IPS-18a (cell line): ENCODE measurements at regions not wholly inside any gene's neighbourhood (a gene's known extent, or its start where the extent isn't known, plus 50 kb on each side); places are given as distances from the start of the nearest gene placed in this dataset.

Source experiments
- H3K27ac ChIP-seq: one replicate; pipeline ENCODE4 v1.5.1; 2013; ENCODE audit warnings: low read length
- H3K27me3 ChIP-seq: one replicate; pipeline ENCODE4 v1.6.1; 2013; ENCODE audit warnings: mild to moderate bottlenecking, low read length; ENCODE audit not compliant: control insufficient read depth, insufficient read depth
- H3K36me3 ChIP-seq: one replicate; pipeline ENCODE4 v1.6.1; 2013; ENCODE audit warnings: low read depth, low read length; ENCODE audit not compliant: control insufficient read depth
- H3K4me1 ChIP-seq: one replicate; pipeline ENCODE4 v1.6.1; 2013; ENCODE audit warnings: low read depth, low read length; ENCODE audit not compliant: control insufficient read depth
- H3K4me3 ChIP-seq: one replicate; pipeline ENCODE4 v1.5.1; 2013; ENCODE audit warnings: low read length
- H3K9ac ChIP-seq: one replicate; pipeline ENCODE4 v1.6.1; 2013; ENCODE audit warnings: mild to moderate bottlenecking, low read length, moderate library complexity
- H3K9me3 ChIP-seq: one replicate; pipeline ENCODE4 v1.6.1; 2013; ENCODE audit warnings: low read depth, low read length; ENCODE audit not compliant: control insufficient read depth

GRCh38 chr4:182089326-182089725 lies 153.9 kb upstream of the TENM3 start:
- no peak overlapping the region for H3K27ac ChIP-seq
- no peak overlapping the region for H3K4me3 ChIP-seq
- H3K9me3 ChIP-seq, result no peaks in the 10 kb centered on the region
- H3K27me3 ChIP-seq, result no peaks in the 10 kb centered on the region
- H3K9ac ChIP-seq, result no peak overlapping the region
- peaks cover 28% of the 10 kb centered on the region for H3K4me1 ChIP-seq
- H3K36me3 ChIP-seq, result no peaks in the 10 kb centered on the region

GRCh38 chr4:182090186-182090585 lies 153.0 kb upstream of the TENM3 start:
- Histone ChIP-seq H3K27ac (no peak overlapping the region), H3K4me1 (peaks cover 20% of the 10 kb centered on the region), H3K9me3 (no peaks in the 10 kb centered on the region), H3K4me3 (no peak overlapping the region), H3K9ac (no peak overlapping the region), H3K27me3 (no peaks in the 10 kb centered on the region), H3K36me3 (no peaks in the 10 kb centered on the region)

DNA sequence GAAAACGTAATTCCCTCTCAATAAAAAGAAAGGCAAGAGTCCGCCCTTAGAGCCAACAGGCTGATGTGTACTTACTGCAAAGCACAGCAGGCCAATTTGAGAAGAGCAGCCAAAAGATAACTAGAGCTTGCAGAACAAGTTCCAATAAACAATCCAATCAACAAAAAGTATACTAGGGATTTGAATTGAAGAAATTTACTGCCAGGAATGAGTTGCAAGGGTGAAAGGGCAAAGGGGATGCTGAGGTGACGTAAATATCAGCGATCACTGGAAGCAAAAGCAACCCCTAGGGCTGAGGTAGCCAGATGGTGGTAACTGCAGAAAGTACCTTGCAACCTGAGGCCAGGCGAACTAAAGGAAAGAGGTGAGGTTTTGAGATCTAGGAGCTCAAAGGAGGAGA lies 152.1 kb upstream of the TENM3 start:
- no peak overlapping the region for H3K4me3 ChIP-seq
- H3K36me3 ChIP-seq, result no peaks in the 10 kb centered on the region
- peaks cover 10% of the 10 kb centered on the region for H3K4me1 ChIP-seq
- no peaks in the 10 kb centered on the region for H3K9me3 ChIP-seq
- H3K9ac ChIP-seq, result no peak overlapping the region
- no peaks in the 10 kb centered on the region for H3K27me3 ChIP-seq
- H3K27ac ChIP-seq, result no peak overlapping the region

GRCh38 chr4:182093431-182093831 lies 149.8 kb upstream of the TENM3 start:
- H3K9me3 ChIP-seq, result no peaks in the 10 kb centered on the region
- no peak overlapping the region for H3K4me3 ChIP-seq
- H3K27me3 ChIP-seq, result no peaks in the 10 kb centered on the region
- H3K9ac ChIP-seq, result no peak overlapping the region
- H3K36me3 ChIP-seq, result no peaks in the 10 kb centered on the region
- H3K4me1 ChIP-seq, result peaks cover 3% of the 10 kb centered on the region
- H3K27ac ChIP-seq, result no peak overlapping the region

DNA sequence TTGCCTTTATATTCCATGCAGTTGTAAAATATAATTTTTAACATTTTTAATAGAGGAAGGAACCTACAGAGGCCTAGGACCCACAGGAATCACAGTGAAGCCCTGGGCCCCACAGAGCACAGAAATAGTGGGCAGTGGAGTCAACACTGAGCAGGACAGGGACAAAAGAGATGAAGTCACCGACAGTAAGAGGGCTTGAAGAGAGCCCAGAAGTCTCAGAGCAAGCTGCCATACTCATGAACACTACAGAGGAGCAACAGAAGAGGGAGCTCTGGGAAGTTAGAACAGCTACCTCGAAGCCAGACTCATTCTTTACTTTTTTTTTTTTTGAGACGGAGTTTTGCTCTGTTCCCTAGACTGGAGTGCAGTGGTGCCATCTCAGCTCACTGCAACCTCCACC lies 149.3 kb upstream of the TENM3 start:
- Histone ChIP-seq H3K9ac (no peak overlapping the region), H3K27ac (no peak overlapping the region), H3K27me3 (no peaks in the 10 kb centered on the region), H3K4me1 (peaks cover 3% of the 10 kb centered on the region), H3K36me3 (no peaks in the 10 kb centered on the region), H3K4me3 (no peak overlapping the region), H3K9me3 (no peaks in the 10 kb centered on the region)

DNA sequence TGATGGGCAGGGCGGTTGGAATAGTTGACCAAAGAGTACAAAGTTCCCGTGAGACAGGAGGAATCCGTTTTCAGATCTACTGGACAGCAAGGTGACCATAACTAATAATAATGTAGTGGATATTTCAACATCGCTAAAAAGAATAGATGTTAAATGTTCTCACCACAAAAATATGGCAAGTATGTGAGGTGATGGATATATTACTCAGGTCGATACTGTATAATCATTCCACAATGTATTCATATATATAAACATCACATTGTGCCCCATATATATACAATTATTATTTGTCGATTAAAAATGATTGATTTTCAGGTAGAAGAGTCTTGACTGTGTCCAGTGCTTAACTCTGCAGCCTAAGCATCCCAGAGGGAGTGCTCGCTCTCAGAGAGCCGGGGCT lies 141.6 kb upstream of the TENM3 start:
- Histone ChIP-seq H3K27ac (no peak overlapping the region), H3K4me1 (peaks cover 4% of the 10 kb centered on the region)

GRCh38 chr4:182102576-182102975 lies 140.6 kb upstream of the TENM3 start:
- no peaks in the 10 kb centered on the region for H3K27me3 ChIP-seq
- no peak overlapping the region for H3K9ac ChIP-seq
- H3K4me3 ChIP-seq, result no peak overlapping the region
- H3K9me3 ChIP-seq, result no peaks in the 10 kb centered on the region
- no peak overlapping the region for H3K27ac ChIP-seq
- H3K36me3 ChIP-seq, result no peaks in the 10 kb centered on the region
- peaks cover 4% of the 10 kb centered on the region for H3K4me1 ChIP-seq

More for the DNA sequence above, 141.6 kb upstream of the TENM3 start:
- Histone ChIP-seq H3K27me3 (no peaks in the 10 kb centered on the region), H3K9ac (no peak overlapping the region), H3K36me3 (no peaks in the 10 kb centered on the region), H3K4me3 (no peak overlapping the region), H3K9me3 (no peaks in the 10 kb centered on the region)

GRCh38 chr4:182103614-182104319 lies 139.4 kb upstream of the TENM3 start:
- Histone ChIP-seq H3K4me1 (peaks cover 4% of the 10 kb centered on the region), H3K9ac (no peak overlapping the region), H3K27me3 (no peaks in the 10 kb centered on the region), H3K4me3 (no peak overlapping the region), H3K27ac (no peak overlapping the region), H3K9me3 (no peaks in the 10 kb centered on the region), H3K36me3 (no peaks in the 10 kb centered on the region)

- no peaks in the 10 kb centered on the region for H3K36me3 ChIP-seq
- H3K9ac ChIP-seq, result no peak overlapping the region
- H3K27me3 ChIP-seq, result no peaks in the 10 kb centered on the region
- H3K4me3 ChIP-seq, result no peak overlapping the region
- H3K9me3 ChIP-seq, result no peaks in the 10 kb centered on the region
- H3K4me1 ChIP-seq, result peaks cover 4% of the 10 kb centered on the region
- H3K27ac ChIP-seq, result no peak overlapping the region
Observed at GRCh38 chr4:182105416-182105815, 137.8 kb upstream of the TENM3 start.

DNA sequence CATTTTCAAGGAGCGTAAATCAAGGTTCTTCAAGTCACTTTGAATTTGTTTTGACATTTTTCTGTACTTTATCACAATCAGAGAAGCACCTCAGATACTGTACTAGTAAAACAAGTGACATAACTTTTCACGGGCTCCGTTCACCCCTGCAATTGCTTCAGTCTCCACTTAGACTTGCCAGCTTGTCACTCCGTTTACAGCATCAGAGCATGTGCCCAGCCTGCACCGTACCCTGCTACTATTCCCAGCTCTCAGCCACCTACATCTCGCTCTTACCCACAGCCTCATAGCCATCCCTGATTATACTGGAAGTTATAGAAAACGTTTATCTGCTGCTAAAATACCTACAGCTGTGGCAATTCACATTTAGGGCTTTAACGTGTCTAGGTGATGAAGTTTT lies 135.3 kb upstream of the TENM3 start:
- Histone ChIP-seq H3K4me3 (no peak overlapping the region), H3K27me3 (no peaks in the 10 kb centered on the region), H3K36me3 (no peaks in the 10 kb centered on the region), H3K9ac (no peak overlapping the region), H3K4me1 (peaks cover 4% of the 10 kb centered on the region), H3K27ac (no peak overlapping the region), H3K9me3 (no peaks in the 10 kb centered on the region)

DNA sequence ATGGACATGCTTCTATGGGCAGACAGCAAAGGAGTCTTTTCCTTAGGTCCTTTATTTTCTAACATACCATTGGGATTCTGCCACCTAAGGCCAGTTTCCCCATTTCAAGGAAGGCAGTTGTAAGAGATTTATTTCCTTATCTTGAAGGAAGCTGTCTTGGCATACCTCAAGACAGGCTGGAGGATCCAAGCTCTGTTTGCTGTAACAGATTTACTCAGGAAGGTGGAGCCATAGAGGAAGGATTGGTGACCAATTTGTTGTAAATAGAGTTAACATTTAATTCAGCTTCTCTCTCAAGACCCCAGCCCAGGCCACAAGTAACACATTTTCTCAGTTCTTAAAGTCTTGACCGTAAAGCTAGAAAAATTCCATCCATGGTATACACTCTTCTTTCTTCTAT lies 131.6 kb upstream of the TENM3 start:
- no peaks in the 10 kb centered on the region for H3K9me3 ChIP-seq
- H3K4me3 ChIP-seq, result no peak overlapping the region
- H3K36me3 ChIP-seq, result no peaks in the 10 kb centered on the region
- no peaks in the 10 kb centered on the region for H3K27me3 ChIP-seq
- H3K27ac ChIP-seq, result no peak overlapping the region
- no peaks in the 10 kb centered on the region for H3K4me1 ChIP-seq
- H3K9ac ChIP-seq, result no peak overlapping the region

DNA sequence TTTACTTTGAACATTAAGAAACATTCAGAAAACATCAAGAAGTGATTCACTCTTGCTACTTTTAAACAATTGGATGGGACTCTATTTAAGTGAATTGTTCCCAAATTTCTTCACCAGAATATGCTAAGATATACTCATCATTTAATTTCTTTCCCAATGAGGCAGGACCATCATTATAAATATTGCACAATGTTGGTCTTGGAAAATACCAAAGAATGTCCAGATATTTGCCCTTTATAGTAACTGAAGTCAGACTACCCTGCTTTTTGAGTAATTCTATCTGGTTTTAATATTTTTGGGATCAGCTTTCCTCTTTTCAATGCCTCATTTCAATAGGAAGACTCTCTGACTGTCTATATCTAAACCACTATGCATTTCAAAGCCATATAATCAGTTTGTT lies 129.4 kb upstream of the TENM3 start:
- Histone ChIP-seq H3K36me3 (no peaks in the 10 kb centered on the region), H3K27ac (no peak overlapping the region), H3K4me1 (no peaks in the 10 kb centered on the region), H3K4me3 (no peak overlapping the region), H3K9ac (no peak overlapping the region), H3K9me3 (no peaks in the 10 kb centered on the region), H3K27me3 (no peaks in the 10 kb centered on the region)
